ENCODE measurements at regions not wholly inside any gene's neighbourhood (a gene's known extent, or its start where the extent isn't known, plus 50 kb on each side); places are given as distances from the start of the nearest gene placed in this dataset.
"Not testable (repeated sequence)": the region's sequence is repeated elsewhere in the genome, so short reads cannot be mapped to it uniquely, and the experiment has no call there.

DNA sequence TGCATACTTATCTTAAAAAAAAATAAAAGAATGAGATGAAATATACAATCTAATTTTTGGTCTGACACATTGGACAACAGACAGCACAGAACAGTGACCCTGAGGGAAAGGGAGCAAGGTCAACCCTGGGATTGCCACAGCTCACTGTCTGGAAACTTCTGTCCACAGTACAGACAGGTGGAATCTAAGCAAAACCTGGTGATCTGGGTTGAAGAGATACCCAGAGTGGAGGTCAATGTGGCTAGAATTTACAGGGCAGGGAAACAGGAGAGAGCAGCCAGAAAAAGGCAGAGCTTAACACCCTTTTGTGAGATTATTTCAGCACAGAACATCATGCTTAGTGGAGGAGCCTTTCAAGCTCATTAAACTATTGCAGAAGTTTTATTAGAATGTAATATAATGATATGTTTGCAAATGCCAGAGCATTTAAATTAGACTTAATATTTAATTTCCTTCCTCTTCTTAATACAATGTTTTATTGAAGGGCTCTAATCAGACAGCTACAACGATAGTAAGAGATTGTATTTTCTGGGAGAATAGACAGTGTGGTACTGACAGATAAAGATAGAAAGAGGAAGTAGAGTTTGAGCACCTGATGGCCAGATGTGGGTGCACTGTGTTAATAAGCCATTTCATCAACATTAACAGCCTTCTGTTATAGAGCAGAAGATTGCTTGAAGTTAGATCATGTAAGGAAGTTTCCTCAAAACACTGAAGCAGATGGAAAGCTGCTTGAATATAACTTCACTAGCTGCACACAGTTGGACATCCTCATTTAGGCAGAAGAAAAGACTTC lies 309.4 kb downstream of the HGF start:
- Histone ChIP-seq H3K27me3 (replicated peaks in 2 of 5; ENCODE audit: control insufficient read depth in 4 of 5, insufficient read depth in 5 of 5, low read length in 4 of 5) (no peaks in the 10 kb centered on the region), H3K36me3 (ENCODE audit: control insufficient read depth in 4 of 4, insufficient read depth in 4 of 4, low read length in 3 of 4) (no peaks in the 10 kb centered on the region), H3K4me1 (ENCODE audit: control extremely low read depth in 1 of 4, control insufficient read depth in 4 of 4, insufficient read depth in 4 of 4, low read length in 3 of 4) (peaks cover 3 to 18% (median 13%) of the 10 kb centered on the region in 4 experiments), H3K4me3 (ENCODE audit: control insufficient read depth in 1 of 7, extremely low read depth in 1 of 7, insufficient read depth in 4 of 7, low read depth in 2 of 7, low read length in 6 of 7) (peak overlapping the region in 1 of 7 experiments; percentile 7), H3K9me3 (ENCODE audit: control extremely low read depth in 1 of 5, control insufficient read depth in 4 of 5, insufficient read depth in 2 of 5, low read depth in 1 of 5, low read length in 4 of 5) (no peaks in the 10 kb centered on the region), H3K27ac (ENCODE audit: insufficient read depth in 1 of 2, low read depth in 1 of 2, low read length in 2 of 2, poor library complexity in 1 of 2, severe bottlenecking in 2 of 2) (no peak overlapping the region)
- WGBS (ENCODE audit: insufficient coverage) = no CpG with 5 or more reads among the region's 1 CpG
- ChIA-PET POLR2A (no interaction called here), CTCF (interaction anchor here (0.5 to 4.8 kb wide), 3 partner anchors 9 to 847 kb away, joined by 3 to 31 read pairs (median 4); no protein-coding TSS in a partner anchor)
- peak; percentile 62 to 95 (median 89) for DNase-seq

DNA sequence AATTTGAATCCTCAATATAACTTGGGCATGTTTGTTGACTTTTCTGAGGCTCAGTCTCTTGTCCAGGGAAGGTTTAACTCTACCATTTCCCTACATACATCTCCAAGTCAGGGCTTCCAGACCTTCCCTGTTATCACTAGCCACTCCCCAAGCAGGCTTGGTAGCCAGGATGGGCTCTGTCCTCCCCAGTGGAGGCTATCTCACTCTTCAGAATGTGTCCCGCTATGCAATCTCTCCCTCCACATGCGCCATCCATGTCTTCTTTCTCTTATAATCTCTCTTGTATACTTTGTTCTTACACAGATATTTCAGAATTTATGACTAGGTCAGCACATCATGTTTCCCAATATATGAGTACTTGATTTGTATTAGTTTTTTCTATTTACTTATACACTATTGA lies 310.4 kb downstream of the HGF start:
- POLR2A ChIA-PET = no interaction called here
- H3K4me3 ChIP-seq (ENCODE audit: control insufficient read depth in 1 of 7, extremely low read depth in 1 of 7, insufficient read depth in 4 of 7, low read depth in 2 of 7, low read length in 6 of 7) = no peak overlapping the region
- no peak overlapping the region for H3K27ac ChIP-seq (ENCODE audit: insufficient read depth in 1 of 2, low read depth in 1 of 2, low read length in 2 of 2, poor library complexity in 1 of 2, severe bottlenecking in 2 of 2)
- peaks cover 3 to 18% (median 13%) of the 10 kb centered on the region in 4 experiments for H3K4me1 ChIP-seq (ENCODE audit: control extremely low read depth in 1 of 4, control insufficient read depth in 4 of 4, insufficient read depth in 4 of 4, low read length in 3 of 4)
- no peaks in the 10 kb centered on the region for H3K27me3 ChIP-seq (replicated peaks in 2 of 5; ENCODE audit: control insufficient read depth in 4 of 5, insufficient read depth in 5 of 5, low read length in 4 of 5)
- WGBS (ENCODE audit: insufficient coverage) = no CpG with 5 or more reads among the region's 2 CpGs
- no peak for DNase-seq
- no peaks in the 10 kb centered on the region for H3K36me3 ChIP-seq (ENCODE audit: control insufficient read depth in 4 of 4, insufficient read depth in 4 of 4, low read length in 3 of 4)
- CTCF ChIA-PET = interaction anchor here (4.8 kb wide), 1 partner anchor 10 kb away, joined by 31 read pairs; no protein-coding TSS in a partner anchor
- H3K9me3 ChIP-seq (ENCODE audit: control extremely low read depth in 1 of 5, control insufficient read depth in 4 of 5, insufficient read depth in 2 of 5, low read depth in 1 of 5, low read length in 4 of 5) = no peaks in the 10 kb centered on the region

DNA sequence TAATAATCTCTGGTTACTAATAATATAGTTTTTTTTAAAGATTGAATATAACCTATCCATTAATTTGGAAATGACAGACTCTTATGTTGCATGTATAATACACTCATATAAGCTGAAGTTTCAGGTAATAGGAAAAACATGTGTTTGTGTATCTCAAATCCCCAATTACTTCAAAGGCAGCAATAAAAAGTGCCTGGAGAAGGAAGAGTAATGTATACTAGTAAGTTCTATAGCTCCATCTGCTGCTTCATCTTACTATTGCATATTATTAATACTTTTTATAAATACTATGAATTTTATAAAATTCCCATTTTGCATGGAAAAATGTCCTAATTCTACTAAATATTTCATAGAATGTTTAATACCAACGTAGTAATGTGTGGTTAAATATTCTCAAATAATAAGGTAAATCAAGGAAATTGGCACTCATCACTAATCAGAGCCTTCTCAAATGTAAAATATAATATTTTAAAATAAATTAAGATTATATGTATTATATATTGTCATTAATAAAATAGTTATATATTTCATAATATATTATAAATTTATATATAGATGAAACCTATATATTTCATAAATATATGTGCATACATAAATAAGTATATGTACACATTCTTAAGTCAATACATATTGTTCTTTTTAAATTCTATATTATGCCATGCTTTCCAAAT lies 311.9 kb downstream of the HGF start:
- no peaks in the 10 kb centered on the region for H3K36me3 ChIP-seq (ENCODE audit: control insufficient read depth in 4 of 4, insufficient read depth in 4 of 4, low read length in 3 of 4)
- H3K27me3 ChIP-seq (replicated peaks in 2 of 5; ENCODE audit: control insufficient read depth in 4 of 5, insufficient read depth in 5 of 5, low read length in 4 of 5) = no peaks in the 10 kb centered on the region
- ChIA-PET POLR2A (no interaction called here), CTCF (interaction anchor here (1.1 to 4.8 kb wide), 8 partner anchors 11 to 785 kb away, joined by 3 to 31 read pairs (median 8); no protein-coding TSS in a partner anchor)
- peaks cover 3 to 18% (median 13%) of the 10 kb centered on the region in 4 experiments for H3K4me1 ChIP-seq (ENCODE audit: control extremely low read depth in 1 of 4, control insufficient read depth in 4 of 4, insufficient read depth in 4 of 4, low read length in 3 of 4)
- no peaks in the 10 kb centered on the region for H3K9me3 ChIP-seq (ENCODE audit: control extremely low read depth in 1 of 5, control insufficient read depth in 4 of 5, insufficient read depth in 2 of 5, low read depth in 1 of 5, low read length in 4 of 5)
- no peak overlapping the region for H3K27ac ChIP-seq (ENCODE audit: insufficient read depth in 1 of 2, low read depth in 1 of 2, low read length in 2 of 2, poor library complexity in 1 of 2, severe bottlenecking in 2 of 2)
- peak in 2 of 3 donors; percentile 39 to 42 for DNase-seq
- no peak overlapping the region for H3K4me3 ChIP-seq (ENCODE audit: control insufficient read depth in 1 of 7, extremely low read depth in 1 of 7, insufficient read depth in 4 of 7, low read depth in 2 of 7, low read length in 6 of 7)
- no CpG with 5 or more reads among the region's 1 CpG for WGBS (ENCODE audit: insufficient coverage)

DNA sequence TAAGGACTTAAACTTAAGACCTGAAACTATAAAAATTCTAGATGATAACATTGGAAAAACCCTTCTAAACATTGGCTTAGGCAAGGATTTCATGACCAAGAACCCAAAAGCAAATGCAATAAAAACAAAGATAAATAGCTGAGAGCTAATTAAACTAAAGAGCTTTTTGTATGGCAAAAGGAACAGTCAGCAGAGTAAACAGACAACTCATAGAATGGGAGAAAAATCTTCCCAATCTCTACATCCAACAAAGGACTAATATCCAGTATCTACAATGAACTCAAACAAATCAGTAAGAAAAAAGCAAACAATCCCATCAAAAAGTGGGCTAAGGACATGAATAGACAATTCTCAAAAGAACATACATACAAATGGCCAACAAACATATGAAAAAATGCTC lies 316.1 kb downstream of the HGF start:
- H3K4me1 ChIP-seq (ENCODE audit: control extremely low read depth in 1 of 4, control insufficient read depth in 4 of 4, insufficient read depth in 4 of 4, low read length in 3 of 4); H3K36me3 ChIP-seq (ENCODE audit: control insufficient read depth in 4 of 4, insufficient read depth in 4 of 4, low read length in 3 of 4); H3K27ac ChIP-seq (ENCODE audit: insufficient read depth in 1 of 2, low read depth in 1 of 2, low read length in 2 of 2, poor library complexity in 1 of 2, severe bottlenecking in 2 of 2); H3K27me3 ChIP-seq (replicated peaks in 2 of 5; ENCODE audit: control insufficient read depth in 4 of 5, insufficient read depth in 5 of 5, low read length in 4 of 5); DNase-seq; H3K4me3 ChIP-seq (ENCODE audit: control insufficient read depth in 1 of 7, extremely low read depth in 1 of 7, insufficient read depth in 4 of 7, low read depth in 2 of 7, low read length in 6 of 7); POLR2A ChIA-PET; H3K9me3 ChIP-seq (ENCODE audit: control extremely low read depth in 1 of 5, control insufficient read depth in 4 of 5, insufficient read depth in 2 of 5, low read depth in 1 of 5, low read length in 4 of 5): not testable (repeated sequence)
- CTCF ChIA-PET = interaction anchor here (1.5 to 1.6 kb wide), 2 partner anchors 14 to 16 kb away, joined by 4 read pairs; no protein-coding TSS in a partner anchor

DNA sequence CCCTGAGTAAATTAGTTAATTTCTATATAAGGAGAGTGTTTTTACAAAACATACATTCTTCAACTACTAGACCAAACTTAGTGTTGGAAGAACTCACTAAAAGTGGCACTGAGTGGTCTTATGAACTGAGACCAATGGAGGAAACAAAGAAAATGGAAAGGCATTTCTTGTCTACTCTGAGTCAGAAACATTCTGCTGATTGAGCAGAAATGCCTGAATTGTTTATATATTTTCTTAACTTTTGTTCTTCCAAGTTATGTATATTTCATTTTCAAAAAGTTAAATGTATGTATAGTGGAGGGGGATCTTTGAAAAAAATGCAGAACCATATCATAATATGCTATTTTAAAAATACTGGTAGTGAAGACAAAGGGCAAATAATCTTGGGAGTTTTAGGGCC lies 320.7 kb downstream of the HGF start:
- CTCF ChIA-PET = interaction anchor here (0.8 kb wide), 1 partner anchor 10 kb away, joined by 3 read pairs; no protein-coding TSS in a partner anchor
- Histone ChIP-seq H3K36me3 (ENCODE audit: control insufficient read depth in 4 of 4, insufficient read depth in 4 of 4, low read length in 3 of 4) (no peaks in the 10 kb centered on the region), H3K27me3 (replicated peaks in 2 of 5; ENCODE audit: control insufficient read depth in 4 of 5, insufficient read depth in 5 of 5, low read length in 4 of 5) (no peaks in the 10 kb centered on the region), H3K27ac (ENCODE audit: insufficient read depth in 1 of 2, low read depth in 1 of 2, low read length in 2 of 2, poor library complexity in 1 of 2, severe bottlenecking in 2 of 2) (no peak overlapping the region), H3K9me3 (ENCODE audit: control extremely low read depth in 1 of 5, control insufficient read depth in 4 of 5, insufficient read depth in 2 of 5, low read depth in 1 of 5, low read length in 4 of 5) (no peaks in the 10 kb centered on the region), H3K4me1 (ENCODE audit: control extremely low read depth in 1 of 4, control insufficient read depth in 4 of 4, insufficient read depth in 4 of 4, low read length in 3 of 4) (peaks cover 0 to 2% (median 0%) of the 10 kb centered on the region in 4 experiments), H3K4me3 (ENCODE audit: control insufficient read depth in 1 of 7, extremely low read depth in 1 of 7, insufficient read depth in 4 of 7, low read depth in 2 of 7, low read length in 6 of 7) (no peak overlapping the region)
- DNase-seq = no peak
- POLR2A ChIA-PET = interaction anchor here (0.6 kb wide), 1 partner anchor 36 kb away, joined by 4 read pairs; no protein-coding TSS in a partner anchor

DNA sequence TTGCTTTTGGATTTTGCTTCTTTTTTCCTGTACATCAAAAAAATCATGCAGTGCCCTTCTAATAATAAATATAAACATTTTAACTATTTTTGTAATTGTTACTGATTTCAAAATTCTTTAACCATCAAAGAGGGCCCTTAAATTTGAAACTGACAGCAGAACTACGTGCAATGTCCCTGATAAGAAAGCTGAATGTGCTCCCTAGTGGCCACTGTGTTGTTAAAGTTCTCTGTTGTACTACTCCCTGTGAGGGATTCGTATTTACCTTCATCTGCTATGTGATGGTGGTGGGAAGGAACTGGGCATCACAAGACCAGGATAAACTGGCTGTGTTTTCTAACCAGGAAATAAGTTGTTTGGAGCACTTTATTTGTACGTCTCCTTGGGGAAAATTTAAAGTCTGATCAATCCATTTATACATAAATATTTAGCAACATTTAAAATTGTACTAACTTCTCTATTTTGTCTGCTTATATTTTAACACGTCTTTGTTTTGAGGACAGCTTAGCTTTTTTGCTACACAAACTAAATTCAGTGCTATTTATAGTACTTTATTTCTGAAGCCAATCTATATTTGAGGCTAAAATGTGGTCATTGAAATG lies 322.4 kb downstream of the HGF start:
- peak; percentile 60 to 63 (median 61) for DNase-seq
- Histone ChIP-seq H3K27me3 (replicated peaks in 2 of 5; ENCODE audit: control insufficient read depth in 4 of 5, insufficient read depth in 5 of 5, low read length in 4 of 5) (no peaks in the 10 kb centered on the region), H3K36me3 (ENCODE audit: control insufficient read depth in 4 of 4, insufficient read depth in 4 of 4, low read length in 3 of 4) (no peaks in the 10 kb centered on the region), H3K9me3 (ENCODE audit: control extremely low read depth in 1 of 5, control insufficient read depth in 4 of 5, insufficient read depth in 2 of 5, low read depth in 1 of 5, low read length in 4 of 5) (no peaks in the 10 kb centered on the region), H3K4me3 (ENCODE audit: control insufficient read depth in 1 of 7, extremely low read depth in 1 of 7, insufficient read depth in 4 of 7, low read depth in 2 of 7, low read length in 6 of 7) (no peak overlapping the region), H3K27ac (ENCODE audit: insufficient read depth in 1 of 2, low read depth in 1 of 2, low read length in 2 of 2, poor library complexity in 1 of 2, severe bottlenecking in 2 of 2) (no peak overlapping the region), H3K4me1 (ENCODE audit: control extremely low read depth in 1 of 4, control insufficient read depth in 4 of 4, insufficient read depth in 4 of 4, low read length in 3 of 4) (peaks cover 0 to 2% (median 0%) of the 10 kb centered on the region in 4 experiments)
- WGBS (ENCODE audit: insufficient coverage) = no CpG with 5 or more reads among the region's 4 CpGs
- CTCF ChIA-PET = interaction anchor here (1.1 to 2.4 kb wide), 5 partner anchors 8 to 750 kb away, joined by 3 to 16 read pairs (median 4); partner anchors contain the start of gene SEMA3C
- POLR2A ChIA-PET = no interaction called here
